ENCODE measurements at regions not wholly inside any gene's neighbourhood (a gene's known extent, or its start where the extent isn't known, plus 50 kb on each side); places are given as distances from the start of the nearest gene placed in this dataset.

DNA sequence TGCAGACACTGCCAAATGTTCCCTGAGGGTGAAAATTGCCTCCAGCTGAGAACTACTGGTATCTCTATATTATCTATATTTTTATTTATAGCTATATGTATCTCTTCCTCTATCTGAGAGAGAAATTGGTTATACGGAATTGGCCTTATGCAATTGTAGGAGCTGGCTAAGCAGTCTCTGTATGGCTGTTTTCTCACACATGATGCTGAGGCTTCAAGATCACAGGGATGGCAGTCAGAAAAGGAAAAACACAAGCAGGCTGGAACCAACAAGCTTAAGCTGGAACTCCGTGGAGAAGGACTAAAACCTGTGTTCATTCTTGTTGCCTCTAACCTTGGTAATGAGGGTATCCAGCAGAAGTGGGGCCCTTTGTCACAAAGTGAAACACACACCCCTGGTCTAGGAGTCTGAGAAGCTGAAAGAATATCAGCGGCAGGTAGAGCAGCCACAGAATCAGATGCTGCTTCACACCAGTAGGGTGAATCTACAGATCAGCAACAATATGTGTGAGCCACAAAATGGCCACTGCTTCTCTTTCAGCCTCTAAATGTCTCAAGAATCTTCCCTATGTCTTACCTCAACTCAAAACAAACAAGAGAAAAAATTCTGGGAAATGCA is 166.5 kb upstream of the PPP1R2C start:
- no peak for DNase-seq (ENCODE audit: extremely low read depth, low read depth, low spot score)

DNA sequence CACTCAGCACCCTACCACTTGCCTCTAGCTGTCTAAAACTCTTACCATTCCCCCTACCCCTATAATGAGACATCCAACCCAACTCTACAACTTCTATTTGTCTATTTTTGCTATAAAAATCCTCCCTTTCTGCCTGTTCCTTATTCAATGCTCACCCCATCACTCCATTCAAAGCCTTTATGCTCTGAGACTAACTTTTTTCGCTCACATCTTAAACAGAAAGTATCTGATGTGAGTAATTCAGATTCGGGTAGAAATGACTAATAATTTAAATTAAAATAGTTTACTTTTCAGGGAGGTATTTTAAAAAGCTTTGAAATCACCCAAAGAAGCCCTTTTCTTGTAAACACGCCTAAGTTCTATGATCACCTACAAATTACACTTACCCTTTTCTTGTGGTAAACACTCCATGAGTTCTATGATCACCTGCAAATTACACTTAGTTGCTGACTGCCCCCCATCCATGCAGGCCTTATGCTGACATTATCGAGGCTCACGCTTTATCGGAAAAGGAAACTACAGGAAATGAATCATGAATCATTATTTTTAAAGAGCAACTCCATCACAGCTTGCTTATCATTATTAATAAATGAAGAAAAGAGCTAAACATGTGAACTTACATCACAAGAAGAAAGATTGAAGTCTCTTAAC is 168.7 kb upstream of the PPP1R2C start:
- DNase-seq (ENCODE audit: extremely low read depth, low read depth, low spot score): no peak

DNA sequence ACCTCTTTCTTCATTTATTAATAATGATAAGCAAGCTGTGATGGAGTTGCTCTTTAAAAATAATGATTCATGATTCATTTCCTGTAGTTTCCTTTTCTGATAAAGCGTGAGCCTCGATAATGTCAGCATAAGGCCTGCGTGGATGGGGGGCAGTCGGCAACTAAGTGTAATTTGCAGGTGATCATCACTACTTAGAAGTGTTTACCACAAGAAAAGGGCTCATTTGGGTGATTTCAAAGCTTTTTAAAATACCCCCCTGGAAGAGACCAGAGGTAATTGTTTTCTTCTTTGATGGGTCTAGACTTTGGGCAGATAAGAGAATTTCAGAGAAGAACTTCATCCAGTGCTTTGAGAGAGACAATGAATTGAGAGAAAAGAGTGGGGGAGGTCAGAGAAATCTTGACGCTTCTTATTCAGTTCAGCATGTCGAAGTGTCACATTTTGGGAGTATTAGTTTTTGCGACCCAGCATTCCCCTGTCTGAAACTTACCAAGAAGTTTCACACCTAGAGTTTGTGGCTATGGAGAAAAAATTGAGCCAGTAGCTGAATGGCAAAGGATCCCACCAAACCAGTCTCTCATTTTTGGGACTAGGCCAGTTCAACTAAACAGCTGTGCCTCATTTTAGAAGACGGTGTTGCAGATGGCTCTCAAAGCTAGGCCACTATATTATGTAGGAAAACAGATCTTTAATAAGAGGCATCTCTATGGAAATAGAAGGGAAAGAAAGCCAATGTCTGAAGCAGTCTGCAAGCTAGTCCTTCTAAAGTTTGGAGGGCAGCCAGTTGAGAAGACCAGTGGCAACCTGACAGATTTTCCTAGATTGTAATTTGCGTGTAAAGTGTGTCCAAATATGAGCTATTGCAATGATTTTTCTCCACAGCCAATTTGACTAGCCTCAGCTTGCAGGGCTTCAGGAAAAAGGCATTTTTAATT is 171.0 kb upstream of the PPP1R2C start:
- no peak for DNase-seq (ENCODE audit: extremely low read depth, low read depth, low spot score)

DNA sequence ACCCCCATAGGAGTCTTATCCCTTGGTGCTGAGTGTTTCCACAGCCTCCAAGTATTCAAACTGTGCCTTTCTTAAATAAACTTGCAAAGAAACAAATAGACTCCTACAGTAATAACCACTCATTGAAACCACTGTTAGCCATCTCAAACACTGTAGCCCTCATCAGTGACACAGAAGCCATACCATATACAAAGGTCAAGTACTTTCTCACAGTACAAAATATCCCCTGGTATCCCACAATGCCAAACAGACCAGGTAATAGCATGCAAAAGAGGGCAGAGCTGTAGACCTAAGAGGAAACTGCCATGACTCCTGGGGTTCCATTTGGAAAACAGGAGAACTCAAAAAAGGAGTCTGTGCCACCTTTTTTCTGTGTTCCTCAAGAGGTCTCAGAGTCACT is 173.8 kb upstream of the PPP1R2C start:
- no peak for DNase-seq (ENCODE audit: extremely low read depth, low read depth, low spot score)

DNA sequence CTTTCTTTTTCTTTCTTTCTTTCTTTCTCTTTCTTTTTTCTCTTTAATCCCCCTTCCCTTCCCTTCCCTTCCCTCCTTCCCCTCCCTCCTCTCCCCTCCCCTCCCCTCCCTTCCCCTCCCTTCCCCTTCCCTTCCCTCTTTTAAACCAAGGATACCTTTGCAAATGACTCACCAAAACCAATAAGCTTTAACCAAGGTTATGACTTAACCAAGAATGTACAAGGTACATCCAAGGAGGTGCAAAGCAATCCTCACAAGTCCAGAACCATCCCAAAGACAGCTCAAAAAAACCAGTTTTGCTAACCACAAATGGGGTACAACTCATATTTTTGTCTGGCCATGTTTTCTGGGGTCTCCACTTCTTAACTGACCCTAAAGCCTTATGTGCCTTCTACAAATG is 174.7 kb upstream of the PPP1R2C start:
- no peak for DNase-seq (ENCODE audit: extremely low read depth, low read depth, low spot score)

DNA sequence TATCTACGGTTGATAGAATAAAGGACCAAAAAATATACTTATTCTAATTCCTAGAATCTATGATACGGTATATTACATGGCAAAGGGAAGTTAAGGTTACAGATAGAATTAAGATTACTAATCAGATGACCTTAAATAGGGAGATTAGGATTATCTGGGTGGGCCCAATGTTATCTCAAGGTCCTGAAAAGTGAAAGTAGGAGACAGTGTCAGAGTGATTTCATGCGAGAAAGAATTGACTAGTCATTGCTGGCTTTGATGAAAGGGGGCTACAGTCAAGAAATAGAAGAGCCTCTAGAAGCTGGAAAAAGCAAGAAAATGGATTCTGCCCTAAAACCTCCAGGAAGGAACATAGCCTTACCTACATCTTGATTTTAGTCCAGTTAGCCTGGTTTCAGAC is 176.9 kb upstream of the PPP1R2C start:
- DNase-seq (ENCODE audit: extremely low read depth, low read depth, low spot score): no peak

DNA sequence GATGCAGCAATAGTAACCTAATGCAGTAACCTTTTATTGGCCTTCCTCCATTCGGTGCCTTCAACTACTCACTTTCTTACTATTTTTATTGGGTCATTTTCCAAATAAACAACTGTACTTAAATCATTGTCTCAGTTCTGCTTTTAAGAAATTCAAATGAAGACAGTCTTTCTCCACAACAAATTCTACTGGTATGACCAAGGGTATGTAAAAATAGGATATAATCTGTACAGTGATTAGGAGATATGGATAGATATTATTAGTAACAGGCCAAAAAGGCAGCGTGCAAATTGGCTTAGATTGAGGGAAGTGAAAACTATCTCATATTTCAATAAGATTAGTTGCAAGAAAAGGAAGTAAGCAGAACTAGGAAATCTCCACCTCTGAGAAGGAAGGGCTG is 177.4 kb upstream of the PPP1R2C start:
- DNase-seq (ENCODE audit: extremely low read depth, low read depth, low spot score): no peak

DNA sequence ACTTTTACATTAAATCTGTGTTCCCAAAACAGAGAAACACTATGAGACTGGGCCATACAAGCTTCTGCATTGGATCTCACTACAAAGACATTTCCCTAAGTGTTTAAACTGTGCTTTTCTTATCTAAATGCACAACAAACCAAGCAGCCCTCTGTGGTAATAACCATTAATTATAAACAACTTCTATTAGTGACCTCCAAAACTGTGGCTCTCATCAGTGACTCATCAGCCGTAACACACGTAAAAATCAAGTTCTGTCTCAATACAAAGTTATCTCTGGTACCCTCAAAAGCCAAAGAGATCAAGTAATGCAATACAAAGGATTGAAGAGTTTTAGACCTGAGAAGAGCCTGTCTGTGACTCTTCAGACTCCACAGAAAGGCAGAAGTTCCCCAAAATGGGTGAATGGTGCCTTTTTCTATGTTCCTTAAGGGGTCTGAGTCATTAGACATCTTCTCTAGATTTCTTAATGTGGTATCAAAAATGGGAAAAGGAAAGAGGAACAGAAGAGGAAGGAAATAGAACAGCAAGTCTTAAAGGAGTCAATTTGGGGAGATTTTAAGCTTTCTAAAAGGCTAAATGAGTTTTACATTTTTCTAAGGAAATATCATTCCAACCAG is 189.8 kb upstream of the PPP1R2C start:
- no peak for DNase-seq (ENCODE audit: extremely low read depth, low read depth, low spot score)

DNA sequence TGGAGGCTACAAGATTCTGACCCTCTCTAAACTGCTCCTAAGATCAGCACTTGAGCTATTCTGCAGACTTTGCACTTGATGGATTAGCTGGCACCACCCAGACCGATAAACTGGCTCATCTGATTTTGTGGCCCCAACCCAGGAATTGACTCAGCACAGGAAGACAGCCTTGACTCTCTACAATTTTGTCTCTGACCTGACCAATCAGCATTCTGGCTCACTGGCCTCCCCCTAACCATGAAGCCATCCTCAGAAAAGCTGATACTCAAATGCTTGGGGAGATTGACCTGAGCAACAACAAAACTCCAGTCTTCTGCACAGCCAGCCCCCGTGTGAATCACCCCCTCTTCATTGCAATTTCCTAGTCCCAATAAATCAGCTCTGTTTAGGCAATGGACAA is 195.4 kb upstream of the PPP1R2C start:
- DNase-seq (ENCODE audit: extremely low read depth, low read depth, low spot score): no peak

DNA sequence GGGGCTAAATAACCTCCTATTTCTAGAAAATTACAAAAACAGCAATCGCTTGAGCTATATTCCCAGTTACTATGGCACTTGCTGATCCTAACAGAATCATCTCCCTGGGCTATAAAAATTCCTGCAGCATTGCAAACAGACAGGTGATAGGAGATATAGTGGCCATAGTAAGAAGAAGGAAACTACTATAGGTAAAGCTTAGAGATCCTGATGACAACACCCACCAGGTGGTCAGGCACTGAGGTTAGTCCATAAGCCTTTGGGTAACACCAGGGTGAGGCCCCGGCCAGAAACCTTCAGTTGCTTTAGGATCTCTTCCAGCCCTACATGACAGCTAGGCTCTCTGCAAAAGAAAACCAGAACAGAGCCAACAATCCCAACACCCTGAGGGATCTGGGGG is 197.9 kb upstream of the PPP1R2C start:
- DNase-seq (ENCODE audit: extremely low read depth, low read depth, low spot score): no peak

DNA sequence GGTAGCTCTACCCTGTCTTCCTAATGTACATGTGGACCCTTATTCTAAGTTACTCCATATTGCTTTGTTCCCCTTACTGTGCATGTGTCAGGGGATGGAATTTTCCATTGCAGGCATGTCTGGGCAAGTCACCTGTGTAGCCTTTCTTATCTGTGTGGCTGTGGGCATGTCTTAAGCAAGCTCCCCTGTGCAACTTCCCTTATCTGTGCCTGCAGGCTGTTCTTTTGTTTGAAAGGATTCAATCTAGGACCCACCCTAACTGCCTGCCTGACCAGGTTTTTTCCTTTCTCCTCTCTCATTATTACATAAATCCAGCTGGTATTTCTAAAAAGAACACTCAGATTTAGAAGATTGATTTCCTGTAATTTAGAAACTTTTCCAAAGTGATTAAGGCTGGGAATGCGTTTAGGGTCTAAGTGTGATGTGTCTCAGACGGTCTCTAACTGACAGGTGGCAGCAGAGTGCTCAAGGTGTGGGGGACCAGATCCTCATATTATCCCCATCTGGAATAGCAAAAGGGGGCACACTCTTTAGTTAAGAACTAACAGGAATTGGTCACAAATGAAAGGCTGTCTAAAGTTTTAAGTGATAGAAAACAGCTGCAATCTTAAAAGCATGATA is 198.9 kb upstream of the PPP1R2C start:
- no peak for DNase-seq (ENCODE audit: extremely low read depth, low read depth, low spot score)

DNA sequence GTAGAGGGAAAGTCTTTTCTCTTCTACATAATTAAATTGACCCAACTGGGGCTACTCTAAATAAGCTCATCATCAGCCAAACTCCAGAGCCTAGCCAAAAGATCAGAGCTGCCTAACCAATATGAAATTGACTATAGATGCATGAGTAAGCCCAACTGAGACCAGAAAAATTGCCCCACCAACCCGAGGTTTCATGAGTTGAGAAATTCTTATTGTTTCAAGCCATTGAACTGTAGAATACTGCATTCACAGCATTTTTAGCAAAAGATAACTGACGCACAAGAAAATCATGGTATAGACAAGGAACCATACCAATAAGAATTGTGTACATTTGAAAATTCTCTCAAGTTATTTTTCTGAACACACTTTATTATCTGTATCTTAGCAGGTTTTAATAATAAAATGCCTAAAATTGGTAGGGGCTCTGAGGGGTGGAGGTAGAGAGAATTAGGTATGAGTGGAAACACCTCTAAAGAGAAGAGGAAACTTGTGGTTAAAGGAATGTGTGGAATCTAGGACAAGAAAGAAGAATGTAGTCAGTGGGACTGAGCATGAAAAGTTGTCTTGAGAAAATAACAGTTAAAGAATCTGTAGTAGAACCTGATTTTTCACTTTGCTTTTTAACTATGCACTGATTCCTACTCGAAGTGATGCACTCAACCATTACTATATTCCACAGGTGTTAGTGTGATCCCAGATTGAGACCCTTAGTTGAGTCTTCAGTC is 200.9 kb upstream of the PPP1R2C start:
- DNase-seq (ENCODE audit: extremely low read depth, low read depth, low spot score): no peak

DNA sequence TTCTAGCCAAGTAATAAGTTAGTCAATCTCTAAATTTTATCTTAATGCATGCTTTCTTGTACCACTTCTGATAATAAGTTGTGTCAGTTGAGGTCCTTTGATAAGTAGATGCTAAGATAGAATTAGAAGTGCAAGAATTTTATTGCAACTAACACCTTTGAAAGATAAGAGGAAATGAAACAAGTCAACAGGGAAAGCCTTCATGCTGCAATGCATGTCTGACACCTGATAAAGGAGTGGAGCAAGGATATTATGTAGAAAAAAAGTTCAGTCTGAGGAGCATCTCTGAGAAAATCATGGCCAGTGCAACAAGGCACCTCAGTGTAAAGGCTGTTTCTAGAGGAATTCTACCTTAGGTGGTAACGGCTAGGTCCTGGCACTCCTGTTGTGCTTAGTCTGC is 210.7 kb upstream of the PPP1R2C start:
- DNase-seq (ENCODE audit: extremely low read depth, low read depth, low spot score): no peak

DNA sequence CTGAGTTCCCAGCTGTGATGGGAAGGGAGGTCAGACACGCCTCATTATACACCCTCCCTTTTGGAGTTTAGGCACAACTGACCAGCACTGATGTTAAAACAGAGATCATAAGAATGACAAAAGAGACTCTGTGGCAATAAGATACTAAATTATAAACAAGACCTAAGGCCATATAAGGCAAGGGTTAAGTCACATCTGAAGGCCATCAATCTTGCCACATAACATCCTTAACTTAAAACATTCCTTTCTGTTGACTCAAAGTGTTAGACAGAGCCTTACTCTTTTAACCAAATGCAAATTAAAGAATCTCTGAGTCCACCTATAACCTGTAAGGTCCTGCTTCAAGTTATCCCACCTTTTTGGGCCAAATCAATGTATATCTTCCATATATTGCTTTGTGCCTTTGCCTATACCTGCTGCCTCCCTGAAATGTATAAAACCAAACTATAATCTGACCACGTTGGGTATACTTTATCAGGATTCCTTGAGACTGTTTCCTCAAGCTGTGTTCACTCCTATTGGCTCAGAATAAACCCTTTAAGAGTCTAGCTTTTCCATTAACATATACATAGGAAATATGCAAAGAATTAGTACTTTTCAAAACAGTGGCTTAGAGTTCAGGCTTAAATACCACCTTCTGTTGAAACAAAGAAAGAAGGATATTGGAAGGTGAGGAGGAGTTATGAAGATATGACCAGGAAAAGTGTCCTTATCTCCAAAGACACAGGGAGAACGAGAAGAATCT is 214.4 kb upstream of the PPP1R2C start:
- no peak for DNase-seq (ENCODE audit: extremely low read depth, low read depth, low spot score)

DNA sequence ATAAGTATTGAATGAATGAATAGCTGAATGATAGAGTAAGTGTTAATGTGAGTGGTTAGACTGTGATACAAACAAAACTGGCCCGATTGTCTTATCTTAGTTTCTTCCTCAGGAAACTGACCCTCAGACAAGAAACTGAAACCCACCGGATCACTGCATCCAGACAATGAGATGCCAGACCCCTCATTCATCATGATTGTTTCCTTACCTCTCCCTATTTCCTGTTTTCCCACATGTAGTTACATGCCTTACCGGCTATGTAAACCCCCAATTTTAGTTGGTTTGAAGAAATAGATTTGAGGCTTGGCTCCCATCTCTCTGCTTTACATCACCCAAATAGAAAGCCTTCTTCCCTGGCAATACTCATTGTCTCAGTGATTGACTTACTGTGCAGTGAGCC is 218.9 kb upstream of the PPP1R2C start:
- no peak for DNase-seq (ENCODE audit: extremely low read depth, low read depth, low spot score)

DNA sequence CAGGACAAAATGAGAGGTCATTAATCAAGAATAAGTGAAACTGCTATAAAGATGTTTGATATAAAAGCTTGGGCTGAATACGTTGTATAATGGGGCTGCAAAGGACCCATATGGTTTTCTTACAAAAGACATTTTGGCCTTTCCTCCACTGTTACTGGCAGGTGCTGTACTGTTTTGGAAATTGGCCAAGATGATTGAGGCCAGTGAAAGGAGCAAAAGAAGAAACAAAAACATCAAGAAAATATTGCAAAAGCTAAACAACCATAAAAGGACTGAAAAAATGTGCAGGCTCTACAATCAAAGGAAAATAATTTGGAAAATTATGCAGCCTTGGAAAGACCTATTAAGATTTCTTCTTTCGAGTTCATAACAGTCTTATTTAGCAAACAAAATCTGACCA is 222.2 kb upstream of the PPP1R2C start:
- DNase-seq (ENCODE audit: extremely low read depth, low read depth, low spot score): no peak

DNA sequence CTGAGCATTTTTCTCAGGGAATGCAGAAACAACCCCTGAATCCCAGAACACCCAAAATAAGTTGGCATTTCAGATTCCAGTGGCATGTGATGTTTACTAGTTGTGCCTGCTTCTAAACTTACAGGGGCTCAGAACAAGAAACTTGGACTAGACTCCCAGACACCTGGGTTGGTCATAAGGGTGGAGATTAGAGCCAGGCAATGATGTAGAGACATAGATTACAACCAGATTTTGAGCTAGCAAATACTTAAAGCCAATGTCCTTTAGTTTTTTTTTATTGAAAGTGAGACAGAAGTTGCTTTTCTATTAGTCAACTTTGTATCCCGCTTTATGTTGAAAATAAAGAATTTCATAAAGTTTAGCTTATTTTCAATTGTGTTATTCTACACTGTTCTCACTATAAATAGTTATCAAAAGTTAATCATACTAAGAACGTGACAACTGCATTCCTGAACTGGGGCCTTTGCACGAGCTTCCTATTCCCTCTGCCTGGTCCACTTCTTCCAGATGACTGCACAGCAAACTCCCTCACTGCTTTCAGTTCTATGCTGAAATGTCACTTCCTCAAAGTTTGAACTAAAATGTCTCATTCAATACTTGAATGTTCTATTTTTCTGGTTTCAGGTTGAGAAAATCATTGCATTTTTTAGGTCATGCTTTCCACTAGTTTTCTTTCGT is 224.7 kb upstream of the PPP1R2C start:
- DNase-seq (ENCODE audit: extremely low read depth, low read depth, low spot score): no peak

DNA sequence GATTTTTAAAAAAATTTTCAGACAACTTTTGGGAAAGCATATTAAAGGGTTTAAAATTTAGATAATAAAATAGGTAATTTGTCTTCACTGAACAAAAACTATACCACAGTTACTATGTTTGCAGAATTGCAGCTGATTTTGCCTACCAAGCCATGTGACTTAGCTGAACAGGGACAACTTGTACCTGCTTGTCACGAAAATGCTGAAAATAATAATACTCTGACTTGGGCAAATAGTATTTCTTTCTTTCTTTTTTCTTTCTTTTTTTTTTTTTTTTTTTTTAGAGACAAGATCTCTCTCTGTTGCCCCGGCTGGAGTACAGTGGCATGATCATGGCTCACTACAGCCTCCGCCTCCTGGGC is 225.2 kb upstream of the PPP1R2C start:
- DNase-seq (ENCODE audit: extremely low read depth, low read depth, low spot score): no peak

DNA sequence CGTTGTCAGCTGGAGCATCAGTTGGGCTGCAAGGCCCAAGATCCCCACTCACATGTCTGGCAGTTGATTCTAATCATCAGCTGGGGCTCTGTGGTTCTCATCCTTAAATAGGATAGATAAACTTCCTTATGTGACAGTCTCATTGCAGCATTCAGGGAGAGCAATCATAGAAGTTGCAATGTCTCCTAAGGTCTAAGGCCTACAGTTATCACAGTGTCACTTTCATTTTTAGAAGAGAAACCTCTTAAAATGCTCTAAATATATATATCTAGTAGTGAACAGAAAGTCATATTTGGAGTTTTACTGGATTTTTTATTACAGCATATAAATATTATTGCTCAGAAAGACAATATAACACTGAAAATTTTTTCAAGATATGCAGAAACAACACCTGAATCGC is 226.0 kb upstream of the PPP1R2C start:
- no peak for DNase-seq (ENCODE audit: extremely low read depth, low read depth, low spot score)

Data from glomerular endothelial cell (primary cell).